ENCODE measurements at regions not wholly inside any gene's neighbourhood (a gene's known extent, or its start where the extent isn't known, plus 50 kb on each side); places are given as distances from the start of the nearest gene placed in this dataset.
A peak's percentile ranks its signal among the peaks of the same experiment; 100 is the strongest.

- POLR2A ChIA-PET = no interaction called here
- Histone ChIP-seq H3K79me2 (ENCODE audit: control insufficient read depth, insufficient read depth, low read length) (no peaks in the 10 kb centered on the region), H3K9me1 (ENCODE audit: control insufficient read depth, insufficient read depth, low read length) (no peaks in the 10 kb centered on the region), H3K4me3 (no peak overlapping the region), H3K9me3 (replicated peaks; ENCODE audit: control insufficient read depth, insufficient read depth, low read depth, low read length) (no peaks in the 10 kb centered on the region), H2AFZ (ENCODE audit: low read depth, low read length) (no peak overlapping the region), H3K36me3 (ENCODE audit: control insufficient read depth, insufficient read depth, low read length) (no peaks in the 10 kb centered on the region), H3K4me1 (replicated peaks in 1 of 2; ENCODE audit: control insufficient read depth in 2 of 2, insufficient read depth in 2 of 2, low read length in 2 of 2) (no peaks in the 10 kb centered on the region), H3K4me2 (ENCODE audit: insufficient read depth, low read length) (no peak overlapping the region), H3K27me3 (ENCODE audit: control insufficient read depth in 2 of 2, insufficient read depth in 2 of 2, low read length in 2 of 2) (peaks cover 0 to 23% of the 10 kb centered on the region in 2 experiments; a peak in 1 of 5 replicates), H3K9ac (ENCODE audit: insufficient read depth in 1 of 2, low read depth in 2 of 2, low read length in 2 of 2) (no peak overlapping the region), H4K20me1 (replicated peaks; ENCODE audit: control insufficient read depth, insufficient read depth, low read length) (no peaks in the 10 kb centered on the region; the same call in 1 of the 2 replicates), H3K27ac (ENCODE audit: extremely low read depth, low read depth, low read length) (no peak overlapping the region)
- ATAC-seq (0 out of 3 replicates have a peak, but pooled peaks have one; percentile 31), DNase-seq (ENCODE audit: extremely low read depth in 1 of 4, low spot score in 3 of 4) (no peak), FAIRE-seq (no peak)
- intact Hi-C loops (cut with micrococcal nuclease) = no loop called here
- BruUV-seq (replicated peaks) = no TSS peak
- no peak for TF ChIP-seq TAF1 (IDR thresholded peaks at IDR 0.05; ENCODE audit: control insufficient read depth, extremely low read depth, insufficient read depth, low read length, severe bottlenecking)
- TF ChIP-seq, protein P1, sequence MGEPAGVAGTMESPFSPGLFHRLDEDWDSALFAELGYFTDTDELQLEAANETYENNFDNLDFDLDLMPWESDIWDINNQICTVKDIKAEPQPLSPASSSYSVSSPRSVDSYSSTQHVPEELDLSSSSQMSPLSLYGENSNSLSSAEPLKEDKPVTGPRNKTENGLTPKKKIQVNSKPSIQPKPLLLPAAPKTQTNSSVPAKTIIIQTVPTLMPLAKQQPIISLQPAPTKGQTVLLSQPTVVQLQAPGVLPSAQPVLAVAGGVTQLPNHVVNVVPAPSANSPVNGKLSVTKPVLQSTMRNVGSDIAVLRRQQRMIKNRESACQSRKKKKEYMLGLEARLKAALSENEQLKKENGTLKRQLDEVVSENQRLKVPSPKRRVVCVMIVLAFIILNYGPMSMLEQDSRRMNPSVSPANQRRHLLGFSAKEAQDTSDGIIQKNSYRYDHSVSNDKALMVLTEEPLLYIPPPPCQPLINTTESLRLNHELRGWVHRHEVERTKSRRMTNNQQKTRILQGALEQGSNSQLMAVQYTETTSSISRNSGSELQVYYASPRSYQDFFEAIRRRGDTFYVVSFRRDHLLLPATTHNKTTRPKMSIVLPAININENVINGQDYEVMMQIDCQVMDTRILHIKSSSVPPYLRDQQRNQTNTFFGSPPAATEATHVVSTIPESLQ (CRISPR knock-in tag; IDR thresholded peaks at IDR 0.05) = no peak
- TF ChIP-seq MAFK (IDR thresholded peaks at IDR 0.05; ENCODE audit: low read length) = no peak
- TF ChIP-seq ZNF785 (CRISPR knock-in tag; IDR thresholded peaks at IDR 0.05) = no peak
- TF ChIP-seq, protein P2, sequence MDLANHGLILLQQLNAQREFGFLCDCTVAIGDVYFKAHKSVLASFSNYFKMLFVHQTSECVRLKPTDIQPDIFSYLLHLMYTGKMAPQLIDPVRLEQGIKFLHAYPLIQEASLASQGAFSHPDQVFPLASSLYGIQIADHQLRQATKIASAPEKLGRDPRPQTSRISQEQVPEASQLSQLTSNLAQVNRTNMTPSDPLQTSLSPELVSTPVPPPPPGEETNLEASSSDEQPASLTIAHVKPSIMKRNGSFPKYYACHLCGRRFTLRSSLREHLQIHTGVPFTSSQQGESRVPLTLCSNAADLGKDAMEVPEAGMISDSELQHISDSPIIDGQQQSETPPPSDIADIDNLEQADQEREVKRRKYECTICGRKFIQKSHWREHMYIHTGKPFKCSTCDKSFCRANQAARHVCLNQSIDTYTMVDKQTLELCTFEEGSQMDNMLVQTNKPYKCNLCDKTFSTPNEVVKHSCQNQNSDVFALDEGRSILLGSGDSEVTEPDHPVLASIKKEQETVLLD (IDR thresholded peaks at IDR 0.05) = no peak
- no peak for TF ChIP-seq ZNF133 (CRISPR knock-in tag; IDR thresholded peaks at IDR 0.05)
- TF ChIP-seq CHD4 (IDR thresholded peaks at IDR 0.05; ENCODE audit: insufficient read depth, insufficient replicate concordance, low read depth, low read length, poor library complexity, severe bottlenecking) = no peak
- no peak for TF ChIP-seq SMARCA5 (IDR thresholded peaks at IDR 0.05)
- no peak for TF ChIP-seq SNRNP70 (optimal IDR thresholded peaks at IDR 0.05; ENCODE audit: low read depth, low read length)
- no peak for TF ChIP-seq KLF10 (CRISPR knock-in tag; IDR thresholded peaks at IDR 0.05)
- TF ChIP-seq TGIF2 (CRISPR knock-in tag; IDR thresholded peaks at IDR 0.05) = no peak
- no peak for TF ChIP-seq ZFPM2 (CRISPR knock-in tag; IDR thresholded peaks at IDR 0.05)
- no peak for TF ChIP-seq GATAD2A (IDR thresholded peaks at IDR 0.05)
- TF ChIP-seq HES1 (IDR thresholded peaks at IDR 0.05; ENCODE audit: low read depth) = no peak
- 0% methylated on average over 7 of the region's 9 CpGs for WGBS (ENCODE audit: insufficient coverage, low coverage, missing lambda C conversion rate)
- in situ Hi-C loops (cut with MboI) = no loop called here
- CTCF ChIA-PET (ENCODE audit: low intra/inter-chr PET ratio) = no interaction called here
These were observed 534.0 kb upstream of the B3GAT1 start for GRCh38 chr11:134945993-134946392.
